ENCODE measurements at regions not wholly inside any gene's neighbourhood (a gene's known extent, or its start where the extent isn't known, plus 50 kb on each side); places are given as distances from the start of the nearest gene placed in this dataset.
A peak's percentile ranks its signal among the peaks of the same experiment; 100 is the strongest.

GRCh38 chr5:92177926-92178487 is 794.9 kb upstream of the ARRDC3 start:
- no peak overlapping the region for H2AFZ ChIP-seq (ENCODE audit: low read length)
- DNase-seq (ENCODE audit: low read depth in 2 of 2): peak in 1 of 2 donors; percentile 39
- H3K4me1 ChIP-seq (ENCODE audit: control insufficient read depth, extremely low read depth, insufficient read depth, low read length): no peaks in the 10 kb centered on the region

GRCh38 chr5:92163906-92164305 is 780.8 kb upstream of the ARRDC3 start:
- no peaks in the 10 kb centered on the region for H3K4me1 ChIP-seq (ENCODE audit: control insufficient read depth, extremely low read depth, insufficient read depth, low read length)
- H3K4me2 ChIP-seq (ENCODE audit: extremely low read depth, insufficient read depth, low read length): no peak overlapping the region
- no peaks in the 10 kb centered on the region for H4K20me1 ChIP-seq (ENCODE audit: control insufficient read depth, extremely low read depth, insufficient read depth, low read length)
- H3K27ac ChIP-seq (ENCODE audit: insufficient read depth, low read length): no peak overlapping the region
- no peak overlapping the region for H2AFZ ChIP-seq (ENCODE audit: low read length)
- H3K9me3 ChIP-seq (ENCODE audit: control insufficient read depth, insufficient read depth, low read depth, low read length): no peaks in the 10 kb centered on the region
- H3K9ac ChIP-seq (ENCODE audit: insufficient read depth, low read length): no peak overlapping the region
- no peaks in the 10 kb centered on the region for H3K27me3 ChIP-seq (ENCODE audit: control insufficient read depth, insufficient read depth, low read length)
- TF ChIP-seq EZH2 (IDR thresholded peaks at IDR 0.05; ENCODE audit: low read length, missing control alignments) (no peak), CTCF (conservative IDR thresholded peaks at IDR 0.05 in 1 of 2, IDR thresholded peaks at IDR 0.05 in 1 of 2; ENCODE audit: low read depth in 1 of 2, low read length in 2 of 2) (no peak)
- H3K79me2 ChIP-seq (ENCODE audit: control insufficient read depth, insufficient read depth, low read length): no peaks in the 10 kb centered on the region
- DNase-seq (ENCODE audit: low read depth in 2 of 2): no peak
- no peak overlapping the region for H3K4me3 ChIP-seq (replicated peaks in 1 of 4; ENCODE audit: control extremely low read depth in 1 of 4, insufficient read depth in 1 of 4, low read depth in 3 of 4, low read length in 4 of 4)
- H3K36me3 ChIP-seq (ENCODE audit: control insufficient read depth, insufficient read depth, low read length): no peaks in the 10 kb centered on the region

More at GRCh38 chr5:92177926-92178487, 794.9 kb upstream of the ARRDC3 start:
- no peaks in the 10 kb centered on the region for H3K79me2 ChIP-seq (ENCODE audit: control insufficient read depth, insufficient read depth, low read length)
- H3K9me3 ChIP-seq (ENCODE audit: control insufficient read depth, insufficient read depth, low read depth, low read length): no peaks in the 10 kb centered on the region
- H3K4me3 ChIP-seq (replicated peaks in 1 of 4; ENCODE audit: control extremely low read depth in 1 of 4, insufficient read depth in 1 of 4, low read depth in 3 of 4, low read length in 4 of 4): no peak overlapping the region
- no peaks in the 10 kb centered on the region for H4K20me1 ChIP-seq (ENCODE audit: control insufficient read depth, extremely low read depth, insufficient read depth, low read length)
- TF ChIP-seq EZH2 (IDR thresholded peaks at IDR 0.05; ENCODE audit: low read length, missing control alignments) (no peak), CTCF (conservative IDR thresholded peaks at IDR 0.05 in 1 of 2, IDR thresholded peaks at IDR 0.05 in 1 of 2; ENCODE audit: low read depth in 1 of 2, low read length in 2 of 2) (no peak)
- no peaks in the 10 kb centered on the region for H3K27me3 ChIP-seq (ENCODE audit: control insufficient read depth, insufficient read depth, low read length)
- H3K4me2 ChIP-seq (ENCODE audit: extremely low read depth, insufficient read depth, low read length): no peak overlapping the region
- H3K36me3 ChIP-seq (ENCODE audit: control insufficient read depth, insufficient read depth, low read length): no peaks in the 10 kb centered on the region
- H3K9ac ChIP-seq (ENCODE audit: insufficient read depth, low read length): no peak overlapping the region
- H3K27ac ChIP-seq (ENCODE audit: insufficient read depth, low read length): no peak overlapping the region

- H2AFZ ChIP-seq (ENCODE audit: low read length): no peak overlapping the region
- H4K20me1 ChIP-seq (ENCODE audit: control insufficient read depth, extremely low read depth, insufficient read depth, low read length): no peaks in the 10 kb centered on the region
- DNase-seq (ENCODE audit: low read depth in 2 of 2): no peak
- no peaks in the 10 kb centered on the region for H3K9me3 ChIP-seq (ENCODE audit: control insufficient read depth, insufficient read depth, low read depth, low read length)
- no peaks in the 10 kb centered on the region for H3K36me3 ChIP-seq (ENCODE audit: control insufficient read depth, insufficient read depth, low read length)
- H3K27me3 ChIP-seq (ENCODE audit: control insufficient read depth, insufficient read depth, low read length): no peaks in the 10 kb centered on the region
- H3K79me2 ChIP-seq (ENCODE audit: control insufficient read depth, insufficient read depth, low read length): no peaks in the 10 kb centered on the region
- H3K27ac ChIP-seq (ENCODE audit: insufficient read depth, low read length): no peak overlapping the region
- H3K9ac ChIP-seq (ENCODE audit: insufficient read depth, low read length): no peak overlapping the region
- no peak overlapping the region for H3K4me3 ChIP-seq (replicated peaks in 1 of 4; ENCODE audit: control extremely low read depth in 1 of 4, insufficient read depth in 1 of 4, low read depth in 3 of 4, low read length in 4 of 4)
- TF ChIP-seq EZH2 (IDR thresholded peaks at IDR 0.05; ENCODE audit: low read length, missing control alignments) (no peak), CTCF (conservative IDR thresholded peaks at IDR 0.05 in 1 of 2, IDR thresholded peaks at IDR 0.05 in 1 of 2; ENCODE audit: low read depth in 1 of 2, low read length in 2 of 2) (no peak)
- no peaks in the 10 kb centered on the region for H3K4me1 ChIP-seq (ENCODE audit: control insufficient read depth, extremely low read depth, insufficient read depth, low read length)
- H3K4me2 ChIP-seq (ENCODE audit: extremely low read depth, insufficient read depth, low read length): no peak overlapping the region
Measured at GRCh38 chr5:92147798-92148197, 764.7 kb upstream of the ARRDC3 start.

Measured in fibroblast of lung (primary cell).